ENCODE measurements at regions not wholly inside any gene's neighbourhood (a gene's known extent, or its start where the extent isn't known, plus 50 kb on each side); places are given as distances from the start of the nearest gene placed in this dataset.

DNA sequence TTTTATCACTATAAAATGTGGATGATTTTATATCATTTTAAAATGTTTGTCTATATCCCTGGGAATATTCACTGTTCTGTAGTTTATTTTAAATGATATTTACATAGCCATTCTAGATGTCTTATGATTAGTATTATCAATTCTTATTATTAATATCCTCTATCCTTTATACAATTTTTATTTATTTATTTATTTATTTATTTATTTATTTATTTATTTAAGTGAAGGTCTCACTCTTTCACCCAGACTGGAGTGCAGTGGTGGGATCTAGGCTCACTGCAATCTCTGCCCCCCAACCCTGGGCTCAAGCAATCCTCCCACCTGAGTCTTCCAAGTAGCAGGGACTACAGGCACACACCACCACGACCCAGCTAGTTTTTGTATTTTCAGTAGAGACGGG lies 1848.9 kb downstream of the EFNA5 start:
- no peak overlapping the region for H3K4me3 ChIP-seq
- TF ChIP-seq, protein P1, sequence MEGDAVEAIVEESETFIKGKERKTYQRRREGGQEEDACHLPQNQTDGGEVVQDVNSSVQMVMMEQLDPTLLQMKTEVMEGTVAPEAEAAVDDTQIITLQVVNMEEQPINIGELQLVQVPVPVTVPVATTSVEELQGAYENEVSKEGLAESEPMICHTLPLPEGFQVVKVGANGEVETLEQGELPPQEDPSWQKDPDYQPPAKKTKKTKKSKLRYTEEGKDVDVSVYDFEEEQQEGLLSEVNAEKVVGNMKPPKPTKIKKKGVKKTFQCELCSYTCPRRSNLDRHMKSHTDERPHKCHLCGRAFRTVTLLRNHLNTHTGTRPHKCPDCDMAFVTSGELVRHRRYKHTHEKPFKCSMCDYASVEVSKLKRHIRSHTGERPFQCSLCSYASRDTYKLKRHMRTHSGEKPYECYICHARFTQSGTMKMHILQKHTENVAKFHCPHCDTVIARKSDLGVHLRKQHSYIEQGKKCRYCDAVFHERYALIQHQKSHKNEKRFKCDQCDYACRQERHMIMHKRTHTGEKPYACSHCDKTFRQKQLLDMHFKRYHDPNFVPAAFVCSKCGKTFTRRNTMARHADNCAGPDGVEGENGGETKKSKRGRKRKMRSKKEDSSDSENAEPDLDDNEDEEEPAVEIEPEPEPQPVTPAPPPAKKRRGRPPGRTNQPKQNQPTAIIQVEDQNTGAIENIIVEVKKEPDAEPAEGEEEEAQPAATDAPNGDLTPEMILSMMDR (IDR thresholded peaks at IDR 0.05; ENCODE audit: control extremely low read depth, extremely low read depth): no peak
- no peaks in the 10 kb centered on the region for H3K4me1 ChIP-seq (ENCODE audit: control insufficient read depth in 5 of 5, insufficient read depth in 5 of 5, low read length in 5 of 5)
- ATAC-seq (ENCODE audit: insufficient read depth, low FRiP score): no peak
- H3K9ac ChIP-seq (ENCODE audit: insufficient read depth in 1 of 2, low read length in 2 of 2): no peak overlapping the region
- 71 to 86% methylated on average over 2 of the region's 2 CpGs for WGBS, 2 donors
- H3K27me3 ChIP-seq (ENCODE audit: control insufficient read depth in 3 of 3, insufficient read depth in 3 of 3, low read length in 2 of 3): no peaks in the 10 kb centered on the region
- H3K27ac ChIP-seq (ENCODE audit: low read depth in 1 of 2, low read length in 1 of 2): no peak overlapping the region
- H3K9me3 ChIP-seq (ENCODE audit: control insufficient read depth in 4 of 4, insufficient read depth in 3 of 4, low read length in 3 of 4): no peaks in the 10 kb centered on the region
- DNase-seq: no peak
- no peaks in the 10 kb centered on the region for H3K36me3 ChIP-seq (ENCODE audit: control insufficient read depth in 4 of 4, insufficient read depth in 4 of 4, low read length in 4 of 4)

DNA sequence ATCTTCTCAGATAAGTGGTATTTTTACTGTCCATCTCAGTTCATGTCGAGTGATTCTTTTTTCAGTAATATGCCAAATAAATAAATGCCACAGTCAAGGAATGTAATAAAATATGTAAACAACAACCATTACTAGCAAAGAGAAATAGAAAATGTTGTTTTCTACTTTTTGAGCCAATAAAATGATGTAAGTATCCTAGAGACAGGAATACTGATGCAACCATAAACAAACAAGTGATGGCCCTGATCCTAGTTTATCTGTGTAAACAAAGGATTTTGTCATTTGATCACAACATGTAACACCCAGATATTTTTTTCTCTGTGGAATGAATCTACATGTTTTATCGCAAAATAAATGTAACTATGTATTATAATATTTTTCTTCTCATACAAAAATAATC lies 1852.8 kb downstream of the EFNA5 start:
- peak in 2 of 3 donors; percentile 31 to 44 for DNase-seq
- TF ChIP-seq, protein P1 (IDR thresholded peaks at IDR 0.05; ENCODE audit: control extremely low read depth, extremely low read depth): no peak
- WGBS, 2 donors: 71 to 76% methylated on average over 2 of the region's 2 CpGs
- H3K27me3 ChIP-seq (ENCODE audit: control insufficient read depth in 3 of 3, insufficient read depth in 3 of 3, low read length in 2 of 3): no peaks in the 10 kb centered on the region
- no peak overlapping the region for H3K9ac ChIP-seq (ENCODE audit: insufficient read depth in 1 of 2, low read length in 2 of 2)
- no peaks in the 10 kb centered on the region for H3K36me3 ChIP-seq (ENCODE audit: control insufficient read depth in 4 of 4, insufficient read depth in 4 of 4, low read length in 4 of 4)
- H3K4me1 ChIP-seq (ENCODE audit: control insufficient read depth in 5 of 5, insufficient read depth in 5 of 5, low read length in 5 of 5): no peaks in the 10 kb centered on the region
- no peak overlapping the region for H3K4me3 ChIP-seq
- no peak overlapping the region for H3K27ac ChIP-seq (ENCODE audit: low read depth in 1 of 2, low read length in 1 of 2)
- no peaks in the 10 kb centered on the region for H3K9me3 ChIP-seq (ENCODE audit: control insufficient read depth in 4 of 4, insufficient read depth in 3 of 4, low read length in 3 of 4)
- ATAC-seq (ENCODE audit: insufficient read depth, low FRiP score): no peak

DNA sequence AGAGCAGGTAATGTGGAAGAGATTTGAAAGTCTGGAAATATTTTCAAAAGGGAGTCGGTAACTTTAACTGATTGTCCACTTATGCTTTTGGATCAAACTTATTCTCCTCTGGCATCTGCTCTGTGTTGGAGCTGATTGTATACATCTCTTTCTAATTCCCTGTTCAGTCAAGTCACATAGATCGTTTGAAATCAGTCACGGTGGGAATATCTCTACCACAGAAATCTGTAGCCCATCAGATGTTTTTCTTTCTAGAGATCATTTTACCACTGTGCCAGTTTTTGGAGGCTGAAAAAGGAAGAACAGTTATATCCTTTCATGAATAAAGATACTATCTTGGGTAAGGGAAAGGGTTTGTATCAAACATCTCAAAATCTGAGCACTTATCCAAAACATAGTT lies 1853.3 kb downstream of the EFNA5 start:
- Histone ChIP-seq H3K27ac (ENCODE audit: low read depth in 1 of 2, low read length in 1 of 2) (no peak overlapping the region), H3K9me3 (ENCODE audit: control insufficient read depth in 4 of 4, insufficient read depth in 3 of 4, low read length in 3 of 4) (no peaks in the 10 kb centered on the region), H3K27me3 (ENCODE audit: control insufficient read depth in 3 of 3, insufficient read depth in 3 of 3, low read length in 2 of 3) (no peaks in the 10 kb centered on the region), H3K36me3 (ENCODE audit: control insufficient read depth in 4 of 4, insufficient read depth in 4 of 4, low read length in 4 of 4) (no peaks in the 10 kb centered on the region), H3K4me3 (no peak overlapping the region), H3K4me1 (ENCODE audit: control insufficient read depth in 5 of 5, insufficient read depth in 5 of 5, low read length in 5 of 5) (no peaks in the 10 kb centered on the region), H3K9ac (ENCODE audit: insufficient read depth in 1 of 2, low read length in 2 of 2) (no peak overlapping the region)
- DNase-seq: no peak
- TF ChIP-seq, protein P1 (IDR thresholded peaks at IDR 0.05; ENCODE audit: control extremely low read depth, extremely low read depth): no peak
- ATAC-seq (ENCODE audit: insufficient read depth, low FRiP score): no peak
- WGBS, 2 donors: 80 to 84% methylated on average over 3 of the region's 3 CpGs

DNA sequence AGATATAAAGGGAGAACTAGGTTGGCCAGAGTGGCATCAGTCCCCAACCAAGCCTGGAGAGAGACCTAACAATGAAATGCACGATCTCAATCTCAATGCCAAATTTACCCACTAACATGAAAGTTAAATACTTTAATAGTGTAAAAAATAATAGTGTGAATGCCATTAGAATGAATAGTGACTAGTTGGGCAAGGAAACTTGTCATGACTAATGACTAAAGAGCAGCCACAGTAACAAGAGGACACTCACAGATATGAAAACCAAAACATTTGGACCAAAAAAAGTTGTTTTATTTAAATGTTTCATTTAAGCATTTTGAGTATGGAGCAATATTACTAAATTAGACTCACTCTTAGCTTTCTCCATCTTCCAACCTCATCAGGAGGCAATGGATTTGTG lies 1853.8 kb downstream of the EFNA5 start:
- Histone ChIP-seq H3K4me1 (ENCODE audit: control insufficient read depth in 5 of 5, insufficient read depth in 5 of 5, low read length in 5 of 5) (no peaks in the 10 kb centered on the region), H3K4me3 (no peak overlapping the region), H3K9ac (ENCODE audit: insufficient read depth in 1 of 2, low read length in 2 of 2) (no peak overlapping the region), H3K27ac (ENCODE audit: low read depth in 1 of 2, low read length in 1 of 2) (no peak overlapping the region), H3K27me3 (ENCODE audit: control insufficient read depth in 3 of 3, insufficient read depth in 3 of 3, low read length in 2 of 3) (no peaks in the 10 kb centered on the region), H3K36me3 (ENCODE audit: control insufficient read depth in 4 of 4, insufficient read depth in 4 of 4, low read length in 4 of 4) (no peaks in the 10 kb centered on the region), H3K9me3 (ENCODE audit: control insufficient read depth in 4 of 4, insufficient read depth in 3 of 4, low read length in 3 of 4) (no peaks in the 10 kb centered on the region)
- WGBS, 2 donors: 87 to 88% methylated on average over 1 of the region's 1 CpG
- TF ChIP-seq, protein P1 (IDR thresholded peaks at IDR 0.05; ENCODE audit: control extremely low read depth, extremely low read depth): no peak
- ATAC-seq (ENCODE audit: insufficient read depth, low FRiP score) (no peak), DNase-seq (no peak)
